ENCODE measurements at regions not wholly inside any gene's neighbourhood (a gene's known extent, or its start where the extent isn't known, plus 50 kb on each side); places are given as distances from the start of the nearest gene placed in this dataset.
"Not testable (repeated sequence)": the region's sequence is repeated elsewhere in the genome, so short reads cannot be mapped to it uniquely, and the experiment has no call there.

DNA sequence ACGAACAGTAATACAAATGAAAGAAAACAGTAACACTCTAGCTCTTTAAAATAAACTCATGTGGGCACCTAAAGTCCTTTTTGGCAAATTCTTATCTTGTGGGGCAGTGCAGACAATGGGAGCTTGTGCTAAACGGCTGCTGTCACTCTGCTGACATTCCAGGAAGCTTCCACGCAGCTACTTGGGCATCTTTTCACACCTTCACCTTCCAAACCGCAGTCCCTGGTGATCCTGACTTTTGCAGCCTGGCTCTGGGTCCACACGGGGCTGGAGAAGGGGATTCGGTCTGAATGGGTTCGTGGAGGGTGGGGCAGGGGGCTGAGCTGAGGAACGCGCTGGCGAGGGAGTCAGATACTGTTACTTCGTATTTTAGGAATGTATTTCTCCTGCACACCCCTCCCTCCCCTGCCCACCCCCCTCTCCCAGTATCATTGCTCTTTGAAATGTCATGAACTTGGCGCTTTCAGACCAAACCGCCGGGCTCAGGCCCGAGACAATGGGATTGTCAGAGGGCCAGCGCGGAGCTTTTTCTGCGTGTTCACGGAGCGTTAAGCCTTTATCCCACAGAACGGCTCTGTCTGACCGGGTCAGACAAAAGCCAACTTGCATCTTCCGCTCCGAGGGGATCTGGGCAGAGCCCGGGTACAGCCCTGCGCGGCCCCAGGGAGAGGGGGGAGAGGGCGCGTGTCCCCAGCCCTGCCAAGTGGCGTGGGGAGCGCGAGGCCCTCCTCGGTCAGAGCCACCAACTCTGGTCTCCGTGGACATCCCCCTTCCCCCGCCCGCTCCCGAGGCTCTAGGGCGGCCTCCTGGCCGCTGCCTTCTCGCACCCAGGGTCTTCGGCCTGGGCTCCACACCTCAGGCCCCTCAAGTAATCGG, 76.7 kb upstream of the EN2 start:
- Mint-ChIP-seq H3K27ac (no peak overlapping the region), H3K36me3 (ENCODE audit: low read depth) (no peaks in the 10 kb centered on the region), H3K27me3 (peaks cover 71% of the 10 kb centered on the region), H3K4me3 (no peak overlapping the region), H3K9me3 (no peaks in the 10 kb centered on the region), H3K4me1 (peaks cover 4% of the 10 kb centered on the region)
- no peak for DNase-seq
- POLR2A ChIA-PET: no interaction called here
- CTCF ChIA-PET: interaction anchor here (1.1 to 1.6 kb wide), 3 partner anchors 9 to 454 kb away, joined by 4 to 7 read pairs (median 5); no protein-coding TSS in a partner anchor

GRCh38 chr7:155381852-155382801, 75.8 kb upstream of the EN2 start:
- ChIA-PET CTCF (no interaction called here), POLR2A (no interaction called here)
- DNase-seq: no peak
- Mint-ChIP-seq H3K27ac (no peak overlapping the region), H3K9me3 (no peaks in the 10 kb centered on the region), H3K36me3 (ENCODE audit: low read depth) (no peaks in the 10 kb centered on the region), H3K27me3 (peaks cover 62% of the 10 kb centered on the region), H3K4me1 (peaks cover 4% of the 10 kb centered on the region), H3K4me3 (no peak overlapping the region)

GRCh38 chr7:155382802-155383171, 75.1 kb upstream of the EN2 start:
- no peak overlapping the region for H3K4me3 Mint-ChIP-seq
- H3K9me3 Mint-ChIP-seq: no peaks in the 10 kb centered on the region

GRCh38 chr7:155383756-155384491, 74.0 kb upstream of the EN2 start:
- Mint-ChIP-seq H3K27ac (no peak overlapping the region), H3K4me3 (no peak overlapping the region), H3K9me3 (no peaks in the 10 kb centered on the region), H3K36me3 (ENCODE audit: low read depth) (no peaks in the 10 kb centered on the region), H3K27me3 (peaks cover 56% of the 10 kb centered on the region), H3K4me1 (peaks cover 2% of the 10 kb centered on the region)
- POLR2A ChIA-PET: no interaction called here
- no peak for DNase-seq
- CTCF ChIA-PET: interaction anchor here (0.6 kb wide), 1 partner anchor 72 kb away, joined by 4 read pairs; no protein-coding TSS in a partner anchor

More at GRCh38 chr7:155382802-155383171, 75.1 kb upstream of the EN2 start:
- peaks cover 2% of the 10 kb centered on the region for H3K4me1 Mint-ChIP-seq
- no peak overlapping the region for H3K27ac Mint-ChIP-seq
- CTCF ChIA-PET: interaction anchor here (0.6 kb wide), 1 partner anchor 73 kb away, joined by 4 read pairs; no protein-coding TSS in a partner anchor
- H3K36me3 Mint-ChIP-seq (ENCODE audit: low read depth): no peaks in the 10 kb centered on the region
- POLR2A ChIA-PET: no interaction called here
- DNase-seq: no peak
- peaks cover 61% of the 10 kb centered on the region for H3K27me3 Mint-ChIP-seq

- no peaks in the 10 kb centered on the region for H3K36me3 Mint-ChIP-seq (ENCODE audit: low read depth)
- peaks cover 2% of the 10 kb centered on the region for H3K4me1 Mint-ChIP-seq
- POLR2A ChIA-PET: no interaction called here
- H3K9me3 Mint-ChIP-seq: no peaks in the 10 kb centered on the region
- CTCF ChIA-PET: no interaction called here
- H3K4me3 Mint-ChIP-seq: no peak overlapping the region
- no peak for DNase-seq
- H3K27ac Mint-ChIP-seq: no peak overlapping the region
- H3K27me3 Mint-ChIP-seq: peaks cover 52% of the 10 kb centered on the region
Observed at GRCh38 chr7:155384751-155385150, 73.2 kb upstream of the EN2 start.

GRCh38 chr7:155385182-155385581, 72.7 kb upstream of the EN2 start:
- DNase-seq; H3K36me3 Mint-ChIP-seq (ENCODE audit: low read depth); H3K27ac Mint-ChIP-seq; H3K4me1 Mint-ChIP-seq; POLR2A ChIA-PET; H3K9me3 Mint-ChIP-seq; H3K4me3 Mint-ChIP-seq; CTCF ChIA-PET: not testable (repeated sequence)
- H3K27me3 Mint-ChIP-seq: peaks cover 48% of the 10 kb centered on the region

GRCh38 chr7:155386608-155387007, 71.3 kb upstream of the EN2 start:
- POLR2A ChIA-PET: no interaction called here
- Mint-ChIP-seq H3K27ac (no peak overlapping the region), H3K4me3 (no peak overlapping the region), H3K4me1 (no peaks in the 10 kb centered on the region), H3K9me3 (no peaks in the 10 kb centered on the region), H3K27me3 (peaks cover 39% of the 10 kb centered on the region), H3K36me3 (ENCODE audit: low read depth) (no peaks in the 10 kb centered on the region)
- CTCF ChIA-PET: no interaction called here
- DNase-seq: no peak

DNA sequence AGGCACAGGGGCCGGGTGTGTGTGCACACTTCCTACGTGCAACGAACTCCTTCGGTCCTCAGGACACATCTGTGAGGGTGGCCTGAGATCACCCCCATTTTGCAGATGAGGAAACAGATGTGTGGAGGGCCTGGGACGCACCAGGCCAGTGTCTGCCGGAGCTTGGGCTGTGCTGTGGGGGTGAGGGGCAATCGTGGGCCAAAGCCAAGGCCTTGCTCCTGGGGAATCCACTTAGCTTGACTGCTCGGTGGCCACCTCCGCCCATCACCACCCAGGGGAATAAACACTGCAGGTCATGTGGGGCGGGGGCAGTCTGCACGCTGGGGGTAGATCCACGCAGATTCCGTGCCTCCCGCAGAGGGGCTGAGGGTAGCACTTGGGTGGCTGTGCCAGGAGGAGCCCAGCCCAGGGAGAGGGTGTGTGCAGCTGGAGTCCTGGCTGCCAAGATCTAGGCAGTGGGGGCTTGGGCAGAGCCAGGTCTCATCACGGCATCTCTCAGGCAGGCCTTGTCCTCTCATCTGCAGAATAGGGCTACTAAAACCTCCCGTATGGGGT, 70.8 kb upstream of the EN2 start:
- DNase-seq: no peak
- no peaks in the 10 kb centered on the region for H3K36me3 Mint-ChIP-seq (ENCODE audit: low read depth)
- CTCF ChIA-PET: no interaction called here
- H3K4me1 Mint-ChIP-seq: no peaks in the 10 kb centered on the region
- H3K27me3 Mint-ChIP-seq: peaks cover 37% of the 10 kb centered on the region
- no peak overlapping the region for H3K27ac Mint-ChIP-seq
- no peak overlapping the region for H3K4me3 Mint-ChIP-seq
- POLR2A ChIA-PET: no interaction called here
- H3K9me3 Mint-ChIP-seq: no peaks in the 10 kb centered on the region

DNA sequence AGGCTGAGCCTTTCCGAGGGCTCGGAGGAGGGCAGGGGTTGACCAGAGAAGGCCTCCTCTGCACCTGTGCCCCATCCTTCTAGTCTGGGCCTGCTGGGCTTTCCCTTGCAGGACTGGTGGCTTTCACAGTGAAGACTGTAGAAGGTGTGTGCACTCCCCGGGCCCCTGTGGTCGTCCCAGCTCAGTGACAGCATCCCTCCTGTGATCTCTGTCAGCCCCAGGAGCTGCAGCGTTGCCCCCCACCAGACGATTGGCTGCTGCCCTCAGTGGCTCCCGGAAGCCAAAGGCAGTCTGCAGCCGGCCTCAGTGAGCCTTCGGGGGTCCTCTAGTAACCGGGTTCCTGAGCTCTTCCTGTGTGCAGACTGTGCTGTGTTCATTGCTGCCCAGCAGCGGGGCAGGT, 69.4 kb upstream of the EN2 start:
- no peak for DNase-seq
- Mint-ChIP-seq H3K4me1 (no peaks in the 10 kb centered on the region), H3K9me3 (no peaks in the 10 kb centered on the region), H3K27me3 (peaks cover 31% of the 10 kb centered on the region), H3K36me3 (ENCODE audit: low read depth) (no peaks in the 10 kb centered on the region), H3K27ac (no peak overlapping the region), H3K4me3 (no peak overlapping the region)
- ChIA-PET POLR2A (no interaction called here), CTCF (no interaction called here)

- H3K4me1 Mint-ChIP-seq: no peaks in the 10 kb centered on the region
- no peak for DNase-seq
- peaks cover 26% of the 10 kb centered on the region for H3K27me3 Mint-ChIP-seq
- CTCF ChIA-PET: no interaction called here
- POLR2A ChIA-PET: no interaction called here
- no peaks in the 10 kb centered on the region for H3K36me3 Mint-ChIP-seq (ENCODE audit: low read depth)
- H3K4me3 Mint-ChIP-seq: no peak overlapping the region
- H3K27ac Mint-ChIP-seq: no peak overlapping the region
- H3K9me3 Mint-ChIP-seq: no peaks in the 10 kb centered on the region
Observed at GRCh38 chr7:155391414-155391813, 66.5 kb upstream of the EN2 start.

DNA sequence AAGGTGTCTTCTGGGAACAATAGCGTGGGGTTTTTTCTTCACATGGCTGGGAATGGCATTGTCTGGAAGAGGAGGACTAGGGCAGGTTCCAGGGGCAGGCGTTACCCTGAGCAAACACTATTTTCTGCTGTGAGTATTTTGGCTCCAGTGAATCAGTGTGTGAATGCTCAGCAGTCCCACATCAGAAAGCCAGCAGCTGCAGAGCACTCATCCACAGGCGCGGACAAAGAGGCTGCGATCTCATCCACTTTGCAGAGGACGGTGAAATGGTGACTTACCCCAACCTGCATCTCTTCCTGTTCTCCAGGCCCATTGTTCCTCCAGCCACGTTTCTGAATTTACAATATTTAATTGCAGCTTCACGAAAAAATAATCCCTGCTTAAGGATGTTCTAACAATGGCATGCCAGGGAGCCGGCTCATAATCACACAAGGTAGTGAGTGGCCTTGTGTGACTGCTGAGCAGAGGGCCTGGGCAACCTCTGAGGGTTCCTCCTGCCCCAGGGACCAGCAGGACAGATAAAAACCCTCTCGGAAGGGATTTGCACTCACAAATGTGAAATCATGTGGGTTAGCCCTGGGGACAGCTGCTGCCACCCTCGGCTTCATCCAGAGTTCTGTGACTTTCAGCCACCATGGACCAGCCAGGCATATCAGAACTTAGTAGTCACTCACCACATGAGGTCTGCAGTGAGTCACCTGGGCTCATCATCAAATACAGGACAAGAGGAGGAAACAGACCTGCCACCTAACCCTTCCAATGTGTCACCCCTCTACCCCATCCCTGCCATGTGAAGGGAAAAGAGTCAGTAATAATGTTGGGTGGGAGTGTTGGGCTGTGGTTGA, 65.0 kb upstream of the EN2 start:
- no peaks in the 10 kb centered on the region for H3K36me3 Mint-ChIP-seq (ENCODE audit: low read depth)
- ChIA-PET CTCF (no interaction called here), POLR2A (no interaction called here)
- H3K27ac Mint-ChIP-seq: no peak overlapping the region
- DNase-seq: no peak
- no peaks in the 10 kb centered on the region for H3K9me3 Mint-ChIP-seq
- H3K27me3 Mint-ChIP-seq: peaks cover 18% of the 10 kb centered on the region
- no peak overlapping the region for H3K4me3 Mint-ChIP-seq
- no peaks in the 10 kb centered on the region for H3K4me1 Mint-ChIP-seq

GRCh38 chr7:155394413-155394812, 63.5 kb upstream of the EN2 start:
- CTCF ChIA-PET: no interaction called here
- Mint-ChIP-seq H3K9me3 (no peaks in the 10 kb centered on the region), H3K27me3 (peaks cover 13% of the 10 kb centered on the region), H3K27ac (no peak overlapping the region), H3K4me3 (no peak overlapping the region), H3K4me1 (no peaks in the 10 kb centered on the region), H3K36me3 (ENCODE audit: low read depth) (no peaks in the 10 kb centered on the region)
- POLR2A ChIA-PET: no interaction called here
- no peak for DNase-seq
